WTC11 (cell line): ENCODE measurements at regions not wholly inside any gene's neighbourhood (a gene's known extent, or its start where the extent isn't known, plus 50 kb on each side); places are given as distances from the start of the nearest gene placed in this dataset.

Experiments used
- ATAC-seq: fragments of 200-7000 bp; cut with Tn5 transposase; 2 replicates; pipeline ENCODE4 v1.10.0; 2021; ENCODE audit warnings: mild to moderate bottlenecking, moderate library complexity
- CTCF ChIA-PET: fragments of 300-600 bp; sonication (Branson Sonifier 250); formaldehyde crosslinking; loops from one replicate; lab custom pipeline; 2021; ENCODE audit warnings: antibody characterized with exemption; lab: Charles Lee
- POLR2A ChIA-PET: fragments of 350-600 bp; sonication (Branson Sonifier 250); formaldehyde crosslinking; loops from one replicate; lab custom pipeline; 2021; ENCODE audit warnings: antibody characterized with exemption; lab: Charles Lee
- DNase-seq: peaks from one replicate; pipeline ENCODE4 v3.0.0; 2021; ENCODE audit warnings: low spot score
- H3K27ac Mint-ChIP-seq: 2 replicates; pipeline ENCODE4 v1.8.0; 2021; ENCODE audit warnings: mixed read lengths
- H3K27me3 Mint-ChIP-seq: 2 replicates; pipeline ENCODE4 v1.8.0; 2021; ENCODE audit warnings: low read depth, mild to moderate bottlenecking, moderate library complexity, mixed read lengths
- H3K36me3 Mint-ChIP-seq: 2 replicates; pipeline ENCODE4 v1.8.0; 2021; ENCODE audit warnings: mixed read lengths
- H3K4me1 Mint-ChIP-seq: 2 replicates; pipeline ENCODE4 v1.8.0; 2022; ENCODE audit warnings: mixed read lengths
- H3K4me3 Mint-ChIP-seq: 2 replicates; pipeline ENCODE4 v1.8.0; 2021; ENCODE audit warnings: mild to moderate bottlenecking, moderate library complexity, mixed read lengths
- H3K9me3 Mint-ChIP-seq: 2 replicates; pipeline ENCODE4 v1.8.0; 2021; ENCODE audit warnings: mixed read lengths
- ATF6 ChIP-seq: sonication (generic); formaldehyde crosslinking; IDR thresholded peaks from 2 replicates; pipeline ENCODE4 v1.8.1; 2023; ENCODE audit warnings: mild to moderate bottlenecking, missing genetic modification reagents
- ETV6 ChIP-seq: sonication (generic); formaldehyde crosslinking; IDR thresholded peaks from 2 replicates; pipeline ENCODE4 v1.8.1; 2022; ENCODE audit warnings: mild to moderate bottlenecking, missing genetic modification reagents
- FOXK1 ChIP-seq: sonication (generic); formaldehyde crosslinking; IDR thresholded peaks from 2 replicates; pipeline ENCODE4 v1.8.0; 2022; ENCODE audit warnings: mild to moderate bottlenecking, moderate library complexity, missing genetic modification reagents
- IRF2 ChIP-seq: sonication (generic); formaldehyde crosslinking; IDR thresholded peaks from 2 replicates; pipeline ENCODE4 v1.8.0; 2022; ENCODE audit warnings: low read depth, missing genetic modification reagents, borderline replicate concordance
- JUN ChIP-seq: sonication (generic); formaldehyde crosslinking; IDR thresholded peaks from 2 replicates; pipeline ENCODE4 v1.8.0; 2023; ENCODE audit warnings: mild to moderate bottlenecking, missing genetic modification reagents
- KAT7 ChIP-seq: sonication (generic); formaldehyde crosslinking; IDR thresholded peaks from 2 replicates; pipeline ENCODE4 v1.8.1; 2023; ENCODE audit warnings: missing genetic modification reagents, mild to moderate bottlenecking, borderline replicate concordance
- MLX ChIP-seq: sonication (generic); formaldehyde crosslinking; IDR thresholded peaks from 2 replicates; pipeline ENCODE4 v1.8.1; 2023; ENCODE audit warnings: mild to moderate bottlenecking, missing genetic modification reagents, moderate library complexity
- MYBL2 ChIP-seq: sonication (generic); formaldehyde crosslinking; IDR thresholded peaks from 2 replicates; pipeline ENCODE4 v1.8.1; 2023; ENCODE audit warnings: mild to moderate bottlenecking, moderate library complexity, missing genetic modification reagents
- NFYB ChIP-seq: sonication (generic); formaldehyde crosslinking; conservative IDR thresholded peaks from 2 replicates; pipeline ENCODE4 v1.8.0; 2022; ENCODE audit warnings: low read depth, missing genetic modification reagents
- OVOL2 ChIP-seq: fragments of 250-450 bp; sonication (Bioruptor Pico); IDR thresholded peaks from 2 replicates; pipeline ENCODE4 v1.9.0; 2021; ENCODE audit warnings: mild to moderate bottlenecking, borderline replicate concordance
- SMAD3 ChIP-seq: sonication (generic); formaldehyde crosslinking; IDR thresholded peaks from 2 replicates; pipeline ENCODE4 v1.8.0; 2022; ENCODE audit warnings: missing genetic modification reagents, mild to moderate bottlenecking, borderline replicate concordance
- SMAD4 ChIP-seq: sonication (generic); formaldehyde crosslinking; IDR thresholded peaks from 2 replicates; pipeline ENCODE4 v1.8.0; 2022; ENCODE audit warnings: mild to moderate bottlenecking, missing genetic modification reagents
- USF2 ChIP-seq: sonication (generic); formaldehyde crosslinking; IDR thresholded peaks from 2 replicates; pipeline ENCODE4 v1.8.1; 2023; ENCODE audit warnings: mild to moderate bottlenecking, missing genetic modification reagents, moderate library complexity
- ZNF121 ChIP-seq: sonication (generic); formaldehyde crosslinking; IDR thresholded peaks from 2 replicates; pipeline ENCODE4 v1.8.0; 2023; ENCODE audit warnings: missing genetic modification reagents
- ZNF396 ChIP-seq: fragments of 250-450 bp; sonication (Bioruptor Pico); IDR thresholded peaks from 2 replicates; pipeline ENCODE4 v1.8.0; 2021; ENCODE audit warnings: mild to moderate bottlenecking, moderate library complexity, borderline replicate concordance
- ZNF532 ChIP-seq: fragments of 250-450 bp; sonication (Bioruptor Pico); IDR thresholded peaks from 2 replicates; pipeline ENCODE4 v1.9.0; 2021; ENCODE audit warnings: mild to moderate bottlenecking, borderline replicate concordance
- TF ChIP-seq, protein P1 (sequence below): sonication (generic); formaldehyde crosslinking; IDR thresholded peaks from 2 replicates; pipeline ENCODE4 v1.8.1; 2023; ENCODE audit warnings: mild to moderate bottlenecking, moderate library complexity, missing genetic modification reagents
- TF ChIP-seq, protein P2 (sequence below): sonication (generic); formaldehyde crosslinking; IDR thresholded peaks from 2 replicates; pipeline ENCODE4 v1.8.1; 2022; ENCODE audit warnings: mild to moderate bottlenecking, missing genetic modification reagents, moderate library complexity, borderline replicate concordance

- POLR2A ChIA-PET: no interaction called here
- TF ChIP-seq ZNF396 (CRISPR knock-in tag): no peak
- TF ChIP-seq KAT7 (CRISPR knock-in tag): no peak
- no peak for TF ChIP-seq ZNF121 (CRISPR knock-in tag)
- TF ChIP-seq MYBL2 (CRISPR knock-in tag): no peak
- no peak for TF ChIP-seq USF2 (CRISPR knock-in tag)
- TF ChIP-seq SMAD4 (CRISPR knock-in tag): no peak
- no peak for TF ChIP-seq JUN (CRISPR knock-in tag)
- TF ChIP-seq, protein P1, sequence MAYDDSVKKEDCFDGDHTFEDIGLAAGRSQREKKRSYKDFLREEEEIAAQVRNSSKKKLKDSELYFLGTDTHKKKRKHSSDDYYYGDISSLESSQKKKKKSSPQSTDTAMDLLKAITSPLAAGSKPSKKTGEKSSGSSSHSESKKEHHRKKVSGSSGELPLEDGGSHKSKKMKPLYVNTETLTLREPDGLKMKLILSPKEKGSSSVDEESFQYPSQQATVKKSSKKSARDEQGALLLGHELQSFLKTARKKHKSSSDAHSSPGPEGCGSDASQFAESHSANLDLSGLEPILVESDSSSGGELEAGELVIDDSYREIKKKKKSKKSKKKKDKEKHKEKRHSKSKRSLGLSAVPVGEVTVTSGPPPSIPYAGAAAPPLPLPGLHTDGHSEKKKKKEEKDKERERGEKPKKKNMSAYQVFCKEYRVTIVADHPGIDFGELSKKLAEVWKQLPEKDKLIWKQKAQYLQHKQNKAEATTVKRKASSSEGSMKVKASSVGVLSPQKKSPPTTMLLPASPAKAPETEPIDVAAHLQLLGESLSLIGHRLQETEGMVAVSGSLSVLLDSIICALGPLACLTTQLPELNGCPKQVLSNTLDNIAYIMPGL (CRISPR knock-in tag): no peak
- TF ChIP-seq ZNF532 (CRISPR knock-in tag): no peak
- no peak for TF ChIP-seq IRF2
- TF ChIP-seq, protein P2, sequence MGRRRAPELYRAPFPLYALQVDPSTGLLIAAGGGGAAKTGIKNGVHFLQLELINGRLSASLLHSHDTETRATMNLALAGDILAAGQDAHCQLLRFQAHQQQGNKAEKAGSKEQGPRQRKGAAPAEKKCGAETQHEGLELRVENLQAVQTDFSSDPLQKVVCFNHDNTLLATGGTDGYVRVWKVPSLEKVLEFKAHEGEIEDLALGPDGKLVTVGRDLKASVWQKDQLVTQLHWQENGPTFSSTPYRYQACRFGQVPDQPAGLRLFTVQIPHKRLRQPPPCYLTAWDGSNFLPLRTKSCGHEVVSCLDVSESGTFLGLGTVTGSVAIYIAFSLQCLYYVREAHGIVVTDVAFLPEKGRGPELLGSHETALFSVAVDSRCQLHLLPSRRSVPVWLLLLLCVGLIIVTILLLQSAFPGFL (CRISPR knock-in tag): no peak
- TF ChIP-seq SMAD3 (CRISPR knock-in tag): no peak
- TF ChIP-seq FOXK1 (CRISPR knock-in tag): no peak
- no peak for TF ChIP-seq NFYB (CRISPR knock-in tag)
- no peak for TF ChIP-seq ETV6 (CRISPR knock-in tag)
- no peak for TF ChIP-seq ATF6 (CRISPR knock-in tag)
- TF ChIP-seq OVOL2: no peak
- no peak for TF ChIP-seq MLX (CRISPR knock-in tag)
- Mint-ChIP-seq H3K36me3 (no peaks in the 10 kb centered on the region), H3K9me3 (no peaks in the 10 kb centered on the region), H3K27ac (no peak overlapping the region), H3K4me1 (peaks cover 23% of the 10 kb centered on the region), H3K27me3 (peaks cover 42% of the 10 kb centered on the region), H3K4me3 (no peak overlapping the region)
- no peak for ATAC-seq
- DNase-seq: no peak
- CTCF ChIA-PET: no interaction called here
Measured at GRCh38 chr13:112200200-112200599, 133.3 kb downstream of the SOX1 start.
